ENCODE measurements at regions not wholly inside any gene's neighbourhood (a gene's known extent, or its start where the extent isn't known, plus 50 kb on each side); places are given as distances from the start of the nearest gene placed in this dataset.

- DNase-seq (ENCODE audit: low read depth), result no peak
- TF ChIP-seq MYC (IDR thresholded peaks at IDR 0.05; ENCODE audit: low read depth, low read length) (no peak), POLR2A (IDR thresholded peaks at IDR 0.05; ENCODE audit: extremely low read depth, insufficient read length) (no peak), MAX (IDR thresholded peaks at IDR 0.05; ENCODE audit: low read depth, low read length) (no peak), CTCF (IDR thresholded peaks at IDR 0.05; ENCODE audit: low read depth, low read length) (no peak)
- H3K4me3 ChIP-seq (ENCODE audit: low read depth, low read length), result no peak overlapping the region
Measured at GRCh38 chr2:16294791-16295190, 354.4 kb downstream of the MYCN start.

- no peak for TF ChIP-seq CTCF (IDR thresholded peaks at IDR 0.05; ENCODE audit: low read depth, low read length)
- no peak for TF ChIP-seq MYC (IDR thresholded peaks at IDR 0.05; ENCODE audit: low read depth, low read length)
- TF ChIP-seq MAX (IDR thresholded peaks at IDR 0.05; ENCODE audit: low read depth, low read length), result no peak
- TF ChIP-seq POLR2A (IDR thresholded peaks at IDR 0.05; ENCODE audit: extremely low read depth, insufficient read length), result no peak
- DNase-seq (ENCODE audit: low read depth), result no peak
- no peak overlapping the region for H3K4me3 ChIP-seq (ENCODE audit: low read depth, low read length)
Measured at GRCh38 chr2:16293871-16294270, 353.5 kb downstream of the MYCN start.

GRCh38 chr2:16293398-16293797 is 353.0 kb downstream of the MYCN start:
- no peak overlapping the region for H3K4me3 ChIP-seq (ENCODE audit: low read depth, low read length)
- TF ChIP-seq MYC (IDR thresholded peaks at IDR 0.05; ENCODE audit: low read depth, low read length), result no peak
- no peak for TF ChIP-seq CTCF (IDR thresholded peaks at IDR 0.05; ENCODE audit: low read depth, low read length)
- TF ChIP-seq MAX (IDR thresholded peaks at IDR 0.05; ENCODE audit: low read depth, low read length), result no peak
- no peak for DNase-seq (ENCODE audit: low read depth)

GRCh38 chr2:16291731-16292550 is 351.6 kb downstream of the MYCN start:
- TF ChIP-seq POLR2A (IDR thresholded peaks at IDR 0.05; ENCODE audit: extremely low read depth, insufficient read length) (no peak), MAX (IDR thresholded peaks at IDR 0.05; ENCODE audit: low read depth, low read length) (no peak), CTCF (IDR thresholded peaks at IDR 0.05; ENCODE audit: low read depth, low read length) (no peak)
- H3K4me3 ChIP-seq (ENCODE audit: low read depth, low read length), result no peak overlapping the region
- DNase-seq (ENCODE audit: low read depth), result no peak

GRCh38 chr2:16291226-16291625 is 350.9 kb downstream of the MYCN start:
- H3K4me3 ChIP-seq (ENCODE audit: low read depth, low read length), result no peak overlapping the region
- TF ChIP-seq MAX (IDR thresholded peaks at IDR 0.05; ENCODE audit: low read depth, low read length) (no peak), CTCF (IDR thresholded peaks at IDR 0.05; ENCODE audit: low read depth, low read length) (no peak), POLR2A (IDR thresholded peaks at IDR 0.05; ENCODE audit: extremely low read depth, insufficient read length) (no peak), MYC (IDR thresholded peaks at IDR 0.05; ENCODE audit: low read depth, low read length) (no peak)
- no peak for DNase-seq (ENCODE audit: low read depth)

Data from NB4 (cell line).